ENCODE measurements at regions not wholly inside any gene's neighbourhood (a gene's known extent, or its start where the extent isn't known, plus 50 kb on each side); places are given as distances from the start of the nearest gene placed in this dataset.

- no peak for DNase-seq (ENCODE audit: low read depth)
- H3K4me3 ChIP-seq (ENCODE audit: low read depth, low read length), result no peak overlapping the region
- no peak for TF ChIP-seq CTCF (IDR thresholded peaks at IDR 0.05; ENCODE audit: insufficient read depth, low read depth, low read length)
Observed at GRCh38 chr13:110808138-110808537, 94.6 kb downstream of the ING1 start.

GRCh38 chr13:110809871-110810486 is 96.5 kb downstream of the ING1 start:
- no peak for DNase-seq (ENCODE audit: low read depth)
- H3K4me3 ChIP-seq (ENCODE audit: low read depth, low read length), result no peak overlapping the region
- no peak for TF ChIP-seq CTCF (IDR thresholded peaks at IDR 0.05; ENCODE audit: insufficient read depth, low read depth, low read length)

GRCh38 chr13:110811008-110811720 is 97.7 kb downstream of the ING1 start:
- DNase-seq (ENCODE audit: low read depth), result no peak
- no peak for TF ChIP-seq CTCF (IDR thresholded peaks at IDR 0.05; ENCODE audit: insufficient read depth, low read depth, low read length)

GRCh38 chr13:110811771-110812120 is 98.2 kb downstream of the ING1 start:
- no peak for DNase-seq (ENCODE audit: low read depth)
- H3K4me3 ChIP-seq (ENCODE audit: low read depth, low read length), result no peak overlapping the region
- TF ChIP-seq CTCF (IDR thresholded peaks at IDR 0.05; ENCODE audit: insufficient read depth, low read depth, low read length), result no peak

More at GRCh38 chr13:110811008-110811720, 97.7 kb downstream of the ING1 start:
- H3K4me3 ChIP-seq (ENCODE audit: low read depth, low read length), result no peak overlapping the region

GRCh38 chr13:110812121-110812868 is 98.8 kb downstream of the ING1 start:
- peak overlapping the region; percentile 14 for H3K4me3 ChIP-seq (ENCODE audit: low read depth, low read length)
- no peak for DNase-seq (ENCODE audit: low read depth)
- TF ChIP-seq CTCF (IDR thresholded peaks at IDR 0.05; ENCODE audit: insufficient read depth, low read depth, low read length), result peak; percentile 19

GRCh38 chr13:110812869-110813645 is 99.6 kb downstream of the ING1 start:
- no peak for DNase-seq (ENCODE audit: low read depth)
- TF ChIP-seq CTCF (IDR thresholded peaks at IDR 0.05; ENCODE audit: insufficient read depth, low read depth, low read length), result no peak

More at GRCh38 chr13:110812869-110813645, 99.6 kb downstream of the ING1 start:
- H3K4me3 ChIP-seq (ENCODE audit: low read depth, low read length), result peak overlapping the region; percentile 14

Data from fibroblast of villous mesenchyme (primary cell).